Kidney (tissue), 13 donors: ENCODE measurements at regions not wholly inside any gene's neighbourhood (a gene's known extent, or its start where the extent isn't known, plus 50 kb on each side); places are given as distances from the start of the nearest gene placed in this dataset.

Experiments
- DNase-seq, 5 donors: peaks; one replicate each; pipeline ENCODE4 v3.0.0-alpha.2; 2013 to 2020
- FAIRE-seq: peaks from 2 replicates; lab custom pipeline; 2012; peaks lifted over from hg19 to GRCh38; lab: Jason Lieb, UNC
- H3K27ac ChIP-seq, 2 donors: one replicate each; pipeline ENCODE4 v1.7.0; 2013; ENCODE audit warnings: low read depth in 2 of 2, low read length in 2 of 2, inconsistent platforms in 1 of 2
- H3K27me3 ChIP-seq: one replicate; pipeline ENCODE4 v1.7.1; 2013; ENCODE audit warnings: low read length, inconsistent platforms; ENCODE audit not compliant: control insufficient read depth, insufficient read depth
- H3K36me3 ChIP-seq, 3 donors: one replicate each; pipeline versions ENCODE4 v1.7.0 to v1.7.1; 2013; ENCODE audit warnings: low read length in 3 of 3, control low read depth in 1 of 3, inconsistent platforms in 1 of 3; ENCODE audit not compliant: insufficient read depth in 3 of 3, control insufficient read depth in 2 of 3
- H3K4me1 ChIP-seq, 3 donors: one replicate each; pipeline versions ENCODE4 v1.7.0 to v1.7.1; 2013; ENCODE audit warnings: low read length in 3 of 3, inconsistent platforms in 1 of 3, low read depth in 1 of 3; ENCODE audit not compliant: control insufficient read depth in 2 of 3, insufficient read depth in 2 of 3
- H3K4me3 ChIP-seq, 3 donors: one replicate each; pipeline versions ENCODE4 v1.7.0 to v1.8.1; 2013; ENCODE audit warnings: low read length in 3 of 3, control low read depth in 1 of 3, inconsistent platforms in 1 of 3
- H3K9ac ChIP-seq, 3 donors: one replicate each; pipeline versions ENCODE4 v1.7.0 to v1.7.1; 2013; ENCODE audit warnings: low read length in 3 of 3, control low read depth in 1 of 3, inconsistent platforms in 1 of 3
- H3K9me3 ChIP-seq, 3 donors: one replicate each; pipeline versions ENCODE4 v1.7.0 to v1.7.1; 2013; ENCODE audit warnings: low read length in 3 of 3, control low read depth in 1 of 3, inconsistent platforms in 1 of 3; ENCODE audit not compliant: control insufficient read depth in 2 of 3, insufficient read depth in 1 of 3
- CTCF ChIP-seq: IDR thresholded peaks from 3 replicates; pipeline ENCODE4 v1.5.1; 2012; ENCODE audit warnings: mild to moderate bottlenecking, moderate library complexity, borderline replicate concordance; ENCODE audit not compliant: insufficient read depth; ENCODE audit errors: extremely low read depth
- intact Hi-C: fragments of 100-400 bp; cut with DNase I; formaldehyde crosslinking; loops from one replicate; pipeline ENCODE4 v1.11.1; 2022
- donor health status: control.
- donor health status: control.
- donor health status: control.
- donor health status: control.
- donor health status: control.
- donor health status: DM: yes; HTN: yes; CAD: no.
- donor health status: Normal renal cell carcinoma (clear cell type).

- no peak for TF ChIP-seq CTCF
- Histone ChIP-seq H3K4me1 (no peaks in the 10 kb centered on the region), H3K36me3 (no peaks in the 10 kb centered on the region), H3K4me3 (no peak overlapping the region), H3K27me3 (no peaks in the 10 kb centered on the region), H3K9ac (no peak overlapping the region), H3K27ac (no peak overlapping the region), H3K9me3 (peaks cover 0 to 2% (median 0%) of the 10 kb centered on the region in 3 donors)
- DNase-seq (no peak), FAIRE-seq (no peak)
- intact Hi-C loops: no loop called here
Measured at GRCh38 chr17:6215071-6216035, 145.2 kb downstream of the WSCD1 start.

DNA sequence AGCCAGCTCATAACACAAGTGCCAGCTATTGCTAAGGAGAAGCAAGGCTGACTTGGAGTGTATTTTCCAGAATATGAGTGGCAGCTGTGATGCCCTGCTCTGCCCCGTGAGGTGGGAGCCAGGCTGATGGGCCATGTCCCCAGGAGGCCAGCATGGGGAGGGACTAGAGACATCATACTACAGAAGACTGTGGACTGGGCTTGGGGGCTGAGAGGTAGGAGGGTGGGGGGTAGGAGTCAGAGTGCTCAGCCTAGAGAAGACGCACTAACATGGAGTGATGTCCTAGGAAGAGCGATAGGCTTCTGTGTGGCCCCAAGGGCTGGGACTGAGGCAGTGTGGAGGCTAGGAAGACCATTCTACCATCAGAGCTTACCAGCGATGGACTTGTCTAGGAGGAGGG, 143.7 kb downstream of the WSCD1 start:
- no peak overlapping the region for H3K27ac ChIP-seq
- intact Hi-C loops: no loop called here
- no peaks in the 10 kb centered on the region for H3K4me1 ChIP-seq
- H3K27me3 ChIP-seq: no peaks in the 10 kb centered on the region
- H3K36me3 ChIP-seq: no peaks in the 10 kb centered on the region
- no peak overlapping the region for H3K9ac ChIP-seq
- FAIRE-seq (no peak), DNase-seq (no peak)
- H3K9me3 ChIP-seq: no peaks in the 10 kb centered on the region
- TF ChIP-seq CTCF: no peak
- H3K4me3 ChIP-seq: no peak overlapping the region

DNA sequence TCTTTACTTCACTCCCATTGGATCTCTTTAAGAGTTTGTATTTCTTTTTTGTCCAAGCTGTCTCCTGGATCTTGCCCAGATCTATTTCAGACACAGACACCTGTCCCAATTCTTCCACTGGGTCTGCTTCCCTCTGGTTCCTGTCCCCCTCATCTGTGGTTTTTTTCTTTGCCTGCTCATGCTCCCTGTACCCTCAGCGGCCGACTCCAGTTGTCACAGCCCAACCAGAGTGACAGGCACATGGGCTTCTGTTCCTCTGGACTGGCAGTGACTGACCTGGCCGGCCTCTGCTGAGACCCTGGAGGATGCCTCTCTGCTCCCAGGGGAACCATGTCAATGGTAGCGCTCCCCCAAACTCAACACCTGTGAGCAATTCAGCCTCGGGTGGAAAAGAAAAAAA, 142.6 kb downstream of the WSCD1 start:
- Histone ChIP-seq H3K4me3 (no peak overlapping the region), H3K27me3 (no peaks in the 10 kb centered on the region), H3K9ac (no peak overlapping the region), H3K9me3 (no peaks in the 10 kb centered on the region), H3K36me3 (no peaks in the 10 kb centered on the region), H3K27ac (no peak overlapping the region), H3K4me1 (no peaks in the 10 kb centered on the region)
- DNase-seq (no peak), FAIRE-seq (no peak)
- no peak for TF ChIP-seq CTCF
- intact Hi-C loops: no loop called here
